GM12872 (cell line): ENCODE measurements at regions not wholly inside any gene's neighbourhood (a gene's known extent, or its start where the extent isn't known, plus 50 kb on each side); places are given as distances from the start of the nearest gene placed in this dataset.

Experiments used
- CTCF ChIP-seq: IDR thresholded peaks from 3 replicates; pipeline ENCODE4 v1.5.1; 2011; ENCODE audit warnings: low read depth, mild to moderate bottlenecking, low read length, moderate library complexity; ENCODE audit not compliant: insufficient read depth

GRCh38 chr1:189790335-189790734 is 687.3 kb downstream of the BRINP3 start:
- TF ChIP-seq CTCF = no peak

- no peak; the same call in 2 of the 3 replicates for TF ChIP-seq CTCF
These were observed 674.3 kb downstream of the BRINP3 start for GRCh38 chr1:189803364-189803763.

GRCh38 chr1:189804352-189804751 is 673.3 kb downstream of the BRINP3 start:
- no peak for TF ChIP-seq CTCF

GRCh38 chr1:189805735-189806134 is 671.9 kb downstream of the BRINP3 start:
- TF ChIP-seq CTCF = no peak

GRCh38 chr1:189811960-189812359 is 665.7 kb downstream of the BRINP3 start:
- no peak for TF ChIP-seq CTCF

GRCh38 chr1:189816558-189816957 is 661.1 kb downstream of the BRINP3 start:
- no peak for TF ChIP-seq CTCF

- TF ChIP-seq CTCF = no peak
These were observed 657.9 kb downstream of the BRINP3 start for GRCh38 chr1:189819751-189820150.

- TF ChIP-seq CTCF = no peak
These were observed 655.8 kb downstream of the BRINP3 start for GRCh38 chr1:189821833-189822232.
